NB4 (cell line): ENCODE measurements at regions not wholly inside any gene's neighbourhood (a gene's known extent, or its start where the extent isn't known, plus 50 kb on each side); places are given as distances from the start of the nearest gene placed in this dataset.

Experiments
- CTCF ChIP-seq: IDR thresholded peaks from one replicate; pipeline ENCODE4 v1.5.1; 2012; ENCODE audit warnings: low read depth, low read length
- MYC ChIP-seq: IDR thresholded peaks from 2 replicates; pipeline ENCODE4 v1.6.1; 2011; ENCODE audit warnings: low read depth, low read length
- POLR2A ChIP-seq: IDR thresholded peaks from 2 replicates; pipeline ENCODE4 v1.6.1; 2011; ENCODE audit warnings: mild to moderate bottlenecking; ENCODE audit not compliant: insufficient read length; ENCODE audit errors: extremely low read depth

- TF ChIP-seq CTCF = no peak
- no peak for TF ChIP-seq POLR2A
- TF ChIP-seq MYC = no peak
Measured at GRCh38 chrX:7347465-7347864, 199.5 kb upstream of the PUDP start.
